Upper lobe of left lung (tissue), 6 donors: ENCODE measurements at regions not wholly inside any gene's neighbourhood (a gene's known extent, or its start where the extent isn't known, plus 50 kb on each side); places are given as distances from the start of the nearest gene placed in this dataset.

Experiments
- ATAC-seq, 2 donors: fragments of 200-7000 bp; cut with Tn5 transposase; one replicate each; pipeline ENCODE4 v1.9.1; 2022; ENCODE audit warnings: mild to moderate bottlenecking in 2 of 2, moderate library complexity in 2 of 2; ENCODE audit not compliant: low FRiP score in 2 of 2
- DNase-seq, 2 donors: peaks; one replicate each; pipeline ENCODE4 v3.0.0-alpha.2; 2019 to 2020
- H3K27ac ChIP-seq, 4 donors: fragments of 200-600 bp; sonication (generic); one replicate each; pipeline ENCODE4 v1.5.1; 2016 to 2019
- H3K27me3 ChIP-seq, 4 donors: fragments of 200-600 bp; sonication (generic); one replicate each; pipeline ENCODE4 v1.5.1; 2017 to 2019
- H3K36me3 ChIP-seq, 4 donors: fragments of 200-600 bp; sonication (generic); one replicate each; pipeline ENCODE4 v1.5.1; 2016 to 2019
- H3K4me1 ChIP-seq, 4 donors: fragments of 200-600 bp; sonication (generic); one replicate each; pipeline ENCODE4 v1.5.1; 2018 to 2019
- H3K4me3 ChIP-seq, 4 donors: fragments of 200-600 bp; sonication (generic); one replicate each; pipeline ENCODE4 v1.5.1; 2017 to 2019; ENCODE audit warnings: mild to moderate bottlenecking in 2 of 4, moderate library complexity in 1 of 4
- H3K9me3 ChIP-seq, 4 donors: fragments of 200-600 bp; sonication (generic); one replicate each; pipeline ENCODE4 v1.5.1; 2018 to 2019
- EP300 ChIP-seq, 4 donors: sonication (generic); formaldehyde crosslinking; IDR thresholded peaks; one replicate each; pipeline ENCODE4 v1.5.1; 2017; ENCODE audit warnings: antibody characterized with exemption in 4 of 4, control low read depth in 2 of 4
- POLR2A ChIP-seq, 4 donors: fragments of 450-650 bp; IDR thresholded peaks; one replicate each; pipeline ENCODE4 v1.5.1; 2016 to 2017; ENCODE audit warnings: antibody characterized with exemption in 4 of 4, mild to moderate bottlenecking in 2 of 4
- POLR2AphosphoS5 ChIP-seq, 2 donors: sonication (generic); formaldehyde crosslinking; IDR thresholded peaks; one replicate each; pipeline ENCODE4 v1.5.1; 2017; ENCODE audit warnings: antibody characterized with exemption in 2 of 2
- WGBS, 2 donors: methylation state at CpG; one replicate each; pipeline ENCODE4 v1.1.5; 2017 to 2018; 5-methylcytosine and 5-hydroxymethylcytosine counted together
- TF ChIP-seq, protein P1 (sequence below), 6 experiments: fragments of 450-650 bp in 4 of 6; fragments of 200-600 bp in 2 of 6; sonication (generic) in 2 of 6; IDR thresholded peaks; one replicate each; pipeline ENCODE4 v1.5.1; 2016 to 2019; ENCODE audit warnings: antibody characterized with exemption in 6 of 6
- donor health status: DM: no; HTN: no; CAD: no; lungs with moderate emphysema.
- donor health status: DM: no; HTN: yes; CAD: no; lungs with severe emphysema.

DNA sequence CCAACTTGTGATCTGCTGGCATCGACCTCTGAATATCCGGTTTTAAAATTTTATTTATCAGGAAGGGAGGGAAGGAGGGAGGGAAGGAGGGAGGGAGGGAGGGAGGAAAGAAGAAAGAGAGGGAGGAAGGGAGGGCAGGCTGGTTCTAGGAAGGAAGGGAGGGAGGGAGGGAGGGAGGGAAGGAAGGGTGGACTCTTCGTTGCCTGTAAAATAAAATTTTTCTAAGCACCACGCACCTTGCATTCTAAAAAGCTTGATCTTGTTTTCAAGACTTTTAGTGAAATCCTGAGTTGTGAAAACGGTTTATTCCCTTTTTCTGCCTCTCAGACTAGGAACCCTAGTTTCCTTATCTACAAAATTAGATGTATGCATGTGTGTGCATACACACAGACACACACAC lies 101.7 kb upstream of the RAP2B start:
- no peak overlapping the region for H3K27ac ChIP-seq
- H3K4me3 ChIP-seq: no peak overlapping the region
- no peaks in the 10 kb centered on the region for H3K27me3 ChIP-seq
- no peaks in the 10 kb centered on the region for H3K9me3 ChIP-seq
- TF ChIP-seq, protein P1, sequence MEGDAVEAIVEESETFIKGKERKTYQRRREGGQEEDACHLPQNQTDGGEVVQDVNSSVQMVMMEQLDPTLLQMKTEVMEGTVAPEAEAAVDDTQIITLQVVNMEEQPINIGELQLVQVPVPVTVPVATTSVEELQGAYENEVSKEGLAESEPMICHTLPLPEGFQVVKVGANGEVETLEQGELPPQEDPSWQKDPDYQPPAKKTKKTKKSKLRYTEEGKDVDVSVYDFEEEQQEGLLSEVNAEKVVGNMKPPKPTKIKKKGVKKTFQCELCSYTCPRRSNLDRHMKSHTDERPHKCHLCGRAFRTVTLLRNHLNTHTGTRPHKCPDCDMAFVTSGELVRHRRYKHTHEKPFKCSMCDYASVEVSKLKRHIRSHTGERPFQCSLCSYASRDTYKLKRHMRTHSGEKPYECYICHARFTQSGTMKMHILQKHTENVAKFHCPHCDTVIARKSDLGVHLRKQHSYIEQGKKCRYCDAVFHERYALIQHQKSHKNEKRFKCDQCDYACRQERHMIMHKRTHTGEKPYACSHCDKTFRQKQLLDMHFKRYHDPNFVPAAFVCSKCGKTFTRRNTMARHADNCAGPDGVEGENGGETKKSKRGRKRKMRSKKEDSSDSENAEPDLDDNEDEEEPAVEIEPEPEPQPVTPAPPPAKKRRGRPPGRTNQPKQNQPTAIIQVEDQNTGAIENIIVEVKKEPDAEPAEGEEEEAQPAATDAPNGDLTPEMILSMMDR (IDR thresholded peaks at IDR 0.05): no peak
- TF ChIP-seq POLR2AphosphoS5 (IDR thresholded peaks at IDR 0.05) (no peak), POLR2A (IDR thresholded peaks at IDR 0.05) (no peak), EP300 (IDR thresholded peaks at IDR 0.05) (no peak)
- H3K4me1 ChIP-seq: peaks cover 0 to 6% (median 0%) of the 10 kb centered on the region in 4 donors
- H3K36me3 ChIP-seq: no peaks in the 10 kb centered on the region
- 56 to 71% methylated on average over 5 of the region's 5 CpGs for WGBS, 2 donors
- ATAC-seq (no peak), DNase-seq (no peak)

DNA sequence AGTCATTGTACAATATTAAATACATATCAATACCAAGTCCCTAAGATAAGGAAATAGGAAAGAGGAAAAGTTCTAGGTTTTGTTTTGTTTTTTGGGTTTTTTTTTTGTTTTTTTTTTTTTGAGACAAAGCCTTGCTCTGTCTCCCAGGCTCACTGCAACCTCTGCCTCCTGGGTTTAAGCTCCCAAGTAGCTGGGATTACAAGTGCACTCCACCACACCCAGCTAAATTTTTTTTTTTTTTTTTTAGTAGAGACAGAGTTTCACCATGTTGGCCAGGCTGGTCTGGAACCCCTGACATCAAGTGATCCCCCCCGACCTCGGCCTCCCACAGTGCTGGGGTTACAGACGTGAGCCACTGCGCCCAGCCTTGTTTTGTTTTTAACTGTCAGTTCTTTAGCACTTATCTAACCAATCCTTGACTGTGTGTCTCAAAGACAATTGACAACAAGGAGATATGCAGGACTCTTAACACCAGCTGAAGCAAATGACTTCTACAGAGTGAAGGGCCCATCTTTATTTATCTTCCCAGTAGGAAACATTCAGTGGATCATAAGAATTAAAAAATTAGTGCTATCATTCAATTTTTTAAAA lies 100.0 kb upstream of the RAP2B start:
- H3K9me3 ChIP-seq: no peaks in the 10 kb centered on the region
- TF ChIP-seq EP300 (IDR thresholded peaks at IDR 0.05): no peak
- H3K27me3 ChIP-seq: no peaks in the 10 kb centered on the region
- H3K27ac ChIP-seq: no peak overlapping the region
- H3K4me3 ChIP-seq: no peak overlapping the region
- 84 to 95% methylated on average over 4 of the region's 4 CpGs for WGBS, 2 donors
- DNase-seq (no peak), ATAC-seq (no peak)
- no peaks in the 10 kb centered on the region for H3K36me3 ChIP-seq
- peaks cover 0 to 6% (median 0%) of the 10 kb centered on the region in 4 donors for H3K4me1 ChIP-seq

GRCh38 chr3:153063337-153063736 lies 98.7 kb upstream of the RAP2B start:
- no peak overlapping the region for H3K27ac ChIP-seq
- H3K9me3 ChIP-seq: no peaks in the 10 kb centered on the region
- no peak for ATAC-seq
- no peak overlapping the region for H3K4me3 ChIP-seq
- no peak for DNase-seq
- H3K27me3 ChIP-seq: no peaks in the 10 kb centered on the region
- WGBS, 2 donors: 84 to 90% methylated on average over 2 of the region's 2 CpGs
- H3K4me1 ChIP-seq: peaks cover 0 to 6% (median 0%) of the 10 kb centered on the region in 4 donors
- TF ChIP-seq POLR2A (IDR thresholded peaks at IDR 0.05): no peak
- TF ChIP-seq POLR2AphosphoS5 (IDR thresholded peaks at IDR 0.05): no peak
- TF ChIP-seq EP300 (IDR thresholded peaks at IDR 0.05): no peak
- TF ChIP-seq, protein P1 (IDR thresholded peaks at IDR 0.05): no peak
- no peaks in the 10 kb centered on the region for H3K36me3 ChIP-seq

- no peaks in the 10 kb centered on the region for H3K4me1 ChIP-seq
- DNase-seq: peak in 1 of 2 donors; percentile 39
- ATAC-seq: no peak
- no peak for TF ChIP-seq POLR2A (IDR thresholded peaks at IDR 0.05)
- H3K27me3 ChIP-seq: no peaks in the 10 kb centered on the region
- H3K4me3 ChIP-seq: no peak overlapping the region
- 84 to 88% methylated on average over 12 of the region's 12 CpGs for WGBS, 2 donors
- H3K9me3 ChIP-seq: no peaks in the 10 kb centered on the region
- H3K27ac ChIP-seq: no peak overlapping the region
- no peaks in the 10 kb centered on the region for H3K36me3 ChIP-seq
These were observed 95.0 kb upstream of the RAP2B start for GRCh38 chr3:153066983-153067382.

DNA sequence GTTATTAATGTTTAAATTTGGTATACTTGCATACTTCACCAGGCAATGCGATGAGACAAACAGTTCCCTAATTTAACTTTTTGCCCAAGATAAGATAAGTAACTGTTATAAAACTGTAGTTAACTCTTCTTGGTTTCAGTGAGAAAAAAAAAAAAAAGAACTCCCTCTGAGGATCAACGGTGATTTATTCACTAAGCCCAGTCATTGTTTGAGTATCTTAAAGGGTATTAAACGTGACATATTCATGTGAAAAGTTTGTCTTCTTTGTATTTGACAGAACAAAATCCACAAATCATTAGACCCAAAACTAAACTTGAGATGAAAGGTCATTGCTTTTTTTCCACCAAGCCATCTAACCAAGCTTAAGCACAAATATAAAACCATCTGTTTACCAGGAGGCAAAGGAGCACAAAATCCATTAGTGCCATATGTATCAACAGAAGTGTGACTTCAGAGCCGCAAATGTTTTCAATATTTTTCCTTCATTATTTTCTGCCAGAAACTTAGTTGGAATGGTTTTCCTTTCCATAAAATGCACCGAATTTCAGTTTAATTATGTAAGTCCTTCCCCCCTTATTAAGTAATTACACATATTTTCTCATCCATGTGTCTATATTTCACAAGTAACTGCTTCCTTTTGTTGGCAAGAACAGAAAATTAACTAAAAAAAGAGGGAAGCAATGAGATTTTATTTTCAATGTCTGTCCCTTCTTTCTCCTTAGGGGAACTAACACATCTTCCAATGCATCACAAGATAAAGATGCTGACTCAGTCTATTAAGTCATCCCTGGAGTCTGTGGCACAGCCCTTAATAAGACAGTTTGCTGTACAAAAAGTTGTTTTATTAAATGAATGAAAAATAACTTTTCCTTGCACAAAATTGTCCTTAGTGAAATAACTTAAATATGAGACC lies 92.2 kb upstream of the RAP2B start:
- no peaks in the 10 kb centered on the region for H3K27me3 ChIP-seq
- no peak overlapping the region for H3K27ac ChIP-seq
- ATAC-seq (peak in 1 of 2 donors; percentile 91), DNase-seq (no peak)
- 64 to 65% methylated on average over 5 of the region's 5 CpGs for WGBS, 2 donors
- no peaks in the 10 kb centered on the region for H3K9me3 ChIP-seq
- H3K4me3 ChIP-seq: no peak overlapping the region
- H3K36me3 ChIP-seq: no peaks in the 10 kb centered on the region
- no peaks in the 10 kb centered on the region for H3K4me1 ChIP-seq
- TF ChIP-seq POLR2A (IDR thresholded peaks at IDR 0.05) (no peak), EP300 (IDR thresholded peaks at IDR 0.05) (no peak), POLR2AphosphoS5 (IDR thresholded peaks at IDR 0.05) (no peak)
- TF ChIP-seq, protein P1 (IDR thresholded peaks at IDR 0.05): no peak
